Smooth muscle cell (in vitro differentiated cells): ENCODE measurements at regions not wholly inside any gene's neighbourhood (a gene's known extent, or its start where the extent isn't known, plus 50 kb on each side); places are given as distances from the start of the nearest gene placed in this dataset.

Source experiments
- DNase-seq: peaks from one replicate; lab custom pipeline; 2025; ENCODE audit not compliant: unreplicated experiment; lab: John Stamatoyannopoulos, UW
- H2AFZ ChIP-seq: fragments of 200-600 bp; sonication (generic); 2 replicates; pipeline ENCODE4 v1.6.0; 2016; ENCODE audit warnings: antibody characterized with exemption, low read depth, mild to moderate bottlenecking
- H3F3A ChIP-seq: fragments of 200-600 bp; sonication (generic); 2 replicates; pipeline ENCODE4 v1.6.0; 2017; ENCODE audit warnings: antibody characterized with exemption, low read depth
- H3K27ac ChIP-seq: fragments of 200-600 bp; sonication (generic); 2 replicates; pipeline ENCODE4 v1.5.1; 2016; ENCODE audit warnings: low read depth, mild to moderate bottlenecking
- H3K27me3 ChIP-seq: fragments of 200-600 bp; sonication (generic); 2 replicates; pipeline ENCODE4 v1.6.1; 2016; ENCODE audit warnings: low read depth, mild to moderate bottlenecking
- H3K36me3 ChIP-seq: fragments of 200-600 bp; sonication (generic); 2 replicates; pipeline ENCODE4 v1.5.1; 2016; ENCODE audit warnings: low read depth
- H3K4me1 ChIP-seq: fragments of 200-600 bp; sonication (generic); 2 replicates; pipeline ENCODE4 v1.5.1; 2016; ENCODE audit warnings: low read depth
- H3K4me2 ChIP-seq: fragments of 200-600 bp; sonication (generic); 2 replicates; pipeline ENCODE4 v1.6.0; 2016; ENCODE audit warnings: mild to moderate bottlenecking
- H3K4me3 ChIP-seq: fragments of 200-600 bp; sonication (generic); 2 replicates; pipeline ENCODE4 v1.5.1; 2016; ENCODE audit warnings: mild to moderate bottlenecking
- H3K79me2 ChIP-seq: fragments of 200-600 bp; sonication (generic); 2 replicates; pipeline ENCODE4 v1.6.0; 2016; ENCODE audit warnings: low read depth, mild to moderate bottlenecking
- H3K9ac ChIP-seq: fragments of 200-600 bp; sonication (generic); 2 replicates; pipeline ENCODE4 v1.6.0; 2016; ENCODE audit warnings: low read depth
- H3K9me3 ChIP-seq: fragments of 200-600 bp; sonication (generic); replicated peaks from 2 replicates; pipeline ENCODE4 v1.5.1; 2016; ENCODE audit warnings: low read depth
- H4K20me1 ChIP-seq: fragments of 200-600 bp; sonication (generic); 2 replicates; pipeline ENCODE4 v1.6.0; 2016; ENCODE audit warnings: low read depth
- WGBS: methylation state at CpG from one replicate; pipeline ENCODE4 v1.1.7; 2016; ENCODE audit warnings: low lambda C conversion rate; 5-methylcytosine and 5-hydroxymethylcytosine counted together
- TF ChIP-seq, protein P1 (sequence below): fragments of 200-600 bp; sonication (generic); IDR thresholded peaks from 2 replicates; pipeline ENCODE4 v1.5.1; 2017; ENCODE audit warnings: borderline replicate concordance, mild to moderate bottlenecking, antibody characterized with exemption; ENCODE audit not compliant: insufficient read depth, poor library complexity, severe bottlenecking

DNA sequence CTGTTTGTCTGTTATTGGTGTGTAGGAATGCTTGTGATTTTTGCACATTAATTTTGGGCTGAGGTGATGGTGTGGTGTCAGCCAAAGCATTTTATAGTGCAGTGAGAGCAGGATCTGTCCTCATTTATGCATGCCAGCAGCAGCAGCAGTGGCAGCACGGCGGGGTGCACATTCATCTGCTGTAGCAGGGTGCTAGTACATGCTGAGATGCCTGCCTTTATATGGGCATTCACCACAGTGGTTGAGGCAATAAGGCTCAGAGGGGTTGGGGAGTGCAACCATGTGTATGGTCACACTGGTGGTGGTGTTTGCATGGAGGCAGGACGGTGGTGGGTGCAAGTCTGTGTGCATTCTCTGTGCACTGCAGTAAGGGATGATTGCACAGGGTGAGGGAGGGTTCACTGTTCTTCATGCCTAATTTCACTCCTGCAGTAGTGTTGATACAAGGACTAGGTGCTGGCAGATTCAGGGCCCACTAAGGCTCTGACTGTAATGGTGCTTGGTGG, 129.3 kb upstream of the SYNCRIP start:
- H3K27ac ChIP-seq = no peak overlapping the region
- no peaks in the 10 kb centered on the region for H3K9me3 ChIP-seq
- H3K36me3 ChIP-seq = no peaks in the 10 kb centered on the region
- no peak overlapping the region for H3K9ac ChIP-seq
- TF ChIP-seq, protein P1, sequence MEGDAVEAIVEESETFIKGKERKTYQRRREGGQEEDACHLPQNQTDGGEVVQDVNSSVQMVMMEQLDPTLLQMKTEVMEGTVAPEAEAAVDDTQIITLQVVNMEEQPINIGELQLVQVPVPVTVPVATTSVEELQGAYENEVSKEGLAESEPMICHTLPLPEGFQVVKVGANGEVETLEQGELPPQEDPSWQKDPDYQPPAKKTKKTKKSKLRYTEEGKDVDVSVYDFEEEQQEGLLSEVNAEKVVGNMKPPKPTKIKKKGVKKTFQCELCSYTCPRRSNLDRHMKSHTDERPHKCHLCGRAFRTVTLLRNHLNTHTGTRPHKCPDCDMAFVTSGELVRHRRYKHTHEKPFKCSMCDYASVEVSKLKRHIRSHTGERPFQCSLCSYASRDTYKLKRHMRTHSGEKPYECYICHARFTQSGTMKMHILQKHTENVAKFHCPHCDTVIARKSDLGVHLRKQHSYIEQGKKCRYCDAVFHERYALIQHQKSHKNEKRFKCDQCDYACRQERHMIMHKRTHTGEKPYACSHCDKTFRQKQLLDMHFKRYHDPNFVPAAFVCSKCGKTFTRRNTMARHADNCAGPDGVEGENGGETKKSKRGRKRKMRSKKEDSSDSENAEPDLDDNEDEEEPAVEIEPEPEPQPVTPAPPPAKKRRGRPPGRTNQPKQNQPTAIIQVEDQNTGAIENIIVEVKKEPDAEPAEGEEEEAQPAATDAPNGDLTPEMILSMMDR = no peak
- no peak for DNase-seq
- no peak overlapping the region for H3K4me2 ChIP-seq
- H3K79me2 ChIP-seq = no peaks in the 10 kb centered on the region
- no peaks in the 10 kb centered on the region for H3K27me3 ChIP-seq
- H2AFZ ChIP-seq = no peak overlapping the region
- H4K20me1 ChIP-seq = no peaks in the 10 kb centered on the region
- H3F3A ChIP-seq = no peaks in the 10 kb centered on the region
- 73% methylated on average over 3 of the region's 3 CpGs for WGBS
- no peak overlapping the region for H3K4me3 ChIP-seq
- H3K4me1 ChIP-seq = no peaks in the 10 kb centered on the region

DNA sequence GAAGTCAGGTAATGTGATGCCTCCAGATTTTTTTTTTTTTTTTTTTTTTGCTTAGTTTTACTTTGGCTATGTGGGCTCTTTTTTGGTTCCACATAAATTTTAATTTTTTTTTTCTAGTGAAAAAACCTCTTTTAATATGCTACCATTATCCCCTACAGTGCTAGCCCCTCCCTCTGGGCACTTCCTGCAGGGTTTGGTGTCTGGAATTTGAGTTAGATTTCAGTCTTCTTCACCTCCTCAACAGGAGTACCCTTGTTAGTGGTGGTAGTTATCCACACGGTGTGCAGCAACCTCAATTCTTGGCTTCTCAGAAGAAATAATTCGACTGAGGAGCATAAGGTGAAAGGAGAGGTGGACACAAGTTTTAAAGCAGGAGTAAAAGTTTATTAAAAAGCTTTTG, 128.8 kb upstream of the SYNCRIP start:
- Histone ChIP-seq H4K20me1 (no peaks in the 10 kb centered on the region), H3F3A (no peaks in the 10 kb centered on the region), H3K9me3 (no peaks in the 10 kb centered on the region), H3K27ac (no peak overlapping the region), H3K4me1 (no peaks in the 10 kb centered on the region), H2AFZ (no peak overlapping the region), H3K27me3 (no peaks in the 10 kb centered on the region), H3K4me3 (no peak overlapping the region), H3K36me3 (no peaks in the 10 kb centered on the region), H3K4me2 (no peak overlapping the region), H3K79me2 (no peaks in the 10 kb centered on the region), H3K9ac (no peak overlapping the region)
- TF ChIP-seq, protein P1 = no peak
- DNase-seq = no peak
- 81% methylated on average over 2 of the region's 2 CpGs for WGBS

DNA sequence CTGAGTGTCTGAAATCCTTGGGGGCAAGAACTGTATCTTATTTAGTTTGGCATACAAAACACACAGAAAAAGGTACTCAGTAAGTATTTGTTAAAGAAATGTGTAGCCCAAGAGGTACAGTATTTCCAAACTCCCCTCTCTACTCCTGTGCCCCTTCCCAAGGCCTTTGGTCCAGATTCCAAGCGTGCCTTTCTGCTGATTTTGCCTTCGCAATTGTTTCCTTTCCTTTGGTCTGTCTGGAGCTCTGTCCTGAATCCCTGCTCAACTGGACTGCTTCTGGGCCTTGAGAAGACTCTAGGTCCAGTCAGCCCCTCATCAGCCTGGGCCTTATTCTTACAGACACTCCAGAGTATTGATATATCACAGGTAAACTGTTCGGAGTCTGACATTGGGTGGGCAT, 122.2 kb upstream of the SYNCRIP start:
- Histone ChIP-seq H3K27me3 (no peaks in the 10 kb centered on the region), H3K4me3 (no peak overlapping the region), H3K79me2 (no peaks in the 10 kb centered on the region), H3K4me2 (no peak overlapping the region), H4K20me1 (no peaks in the 10 kb centered on the region), H3K9ac (no peak overlapping the region), H3F3A (no peaks in the 10 kb centered on the region), H3K27ac (no peak overlapping the region), H2AFZ (no peak overlapping the region), H3K36me3 (no peaks in the 10 kb centered on the region), H3K4me1 (no peaks in the 10 kb centered on the region), H3K9me3 (no peaks in the 10 kb centered on the region)
- DNase-seq = no peak
- TF ChIP-seq, protein P1 = no peak
- WGBS = 86% methylated on average over 3 of the region's 3 CpGs

DNA sequence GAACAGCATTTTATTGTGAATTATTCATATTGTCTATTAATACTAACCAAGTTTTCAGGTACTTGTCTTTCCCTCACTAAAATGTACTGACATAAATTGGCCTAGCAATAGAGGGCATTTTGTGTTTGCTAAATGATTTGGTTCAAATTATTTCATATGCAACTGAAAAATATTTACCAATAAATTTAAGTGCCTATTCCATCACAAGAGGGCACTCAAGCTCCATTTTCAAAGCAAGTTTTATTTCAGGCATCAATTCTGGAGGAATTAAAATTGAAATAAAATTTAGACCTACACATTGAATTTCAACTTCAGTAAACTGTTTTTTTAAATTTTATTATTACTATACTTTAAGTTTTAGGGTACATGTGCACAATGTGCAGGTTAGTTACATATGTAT, 114.3 kb upstream of the SYNCRIP start:
- Histone ChIP-seq H3K36me3 (no peaks in the 10 kb centered on the region), H2AFZ (no peak overlapping the region), H4K20me1 (no peaks in the 10 kb centered on the region), H3K9ac (no peak overlapping the region), H3K4me3 (no peak overlapping the region), H3K79me2 (no peaks in the 10 kb centered on the region), H3F3A (no peaks in the 10 kb centered on the region), H3K9me3 (no peaks in the 10 kb centered on the region), H3K27me3 (no peaks in the 10 kb centered on the region), H3K4me2 (no peak overlapping the region), H3K4me1 (no peaks in the 10 kb centered on the region), H3K27ac (no peak overlapping the region)
- DNase-seq = no peak
- TF ChIP-seq, protein P1 = peak; percentile 54
